H1 (cell line): ENCODE measurements at regions not wholly inside any gene's neighbourhood (a gene's known extent, or its start where the extent isn't known, plus 50 kb on each side); places are given as distances from the start of the nearest gene placed in this dataset.

Experiments
- CTCF ChIA-PET: fragments of 300-600 bp; sonication (Branson Sonifier 250); formaldehyde crosslinking; loops from one replicate; lab custom pipeline; 2021; ENCODE audit not compliant: partially characterized antibody; lab: Charles Lee
- POLR2A ChIA-PET: fragments of 300-600 bp; sonication (Branson Sonifier 250); formaldehyde crosslinking; loops from one replicate; lab custom pipeline; 2021; ENCODE audit warnings: inconsistent platforms; ENCODE audit not compliant: partially characterized antibody; lab: Charles Lee
- DNase-seq, 2 experiments: peaks; one replicate each; pipeline versions ENCODE4 v3.0.0 to v3.0.0-alpha.2; 2010 to 2022; ENCODE audit warnings: low spot score in 2 of 2, low read depth in 1 of 2, mixed read lengths in 1 of 2
- FAIRE-seq: peaks from 2 replicates; lab custom pipeline; 2011; peaks lifted over from hg19 to GRCh38; lab: Jason Lieb, UNC
- H2AFZ ChIP-seq: 2 replicates; pipeline ENCODE4 v1.8.1; 2012; ENCODE audit warnings: low read length, inconsistent platforms
- H2AK5ac ChIP-seq: 2 replicates; pipeline ENCODE4 v1.6.1; 2013; ENCODE audit warnings: low read depth, low read length
- H2BK120ac ChIP-seq: replicated peaks from 2 replicates; pipeline ENCODE3; 2013; ENCODE audit warnings: low read depth, low read length, inconsistent platforms
- H2BK12ac ChIP-seq: 2 replicates; pipeline ENCODE4 v1.6.1; 2013; ENCODE audit warnings: low read depth, low read length
- H2BK15ac ChIP-seq: 2 replicates; pipeline ENCODE4 v1.6.1; 2013; ENCODE audit warnings: low read length
- H2BK20ac ChIP-seq: 2 replicates; pipeline ENCODE4 v1.6.1; 2013; ENCODE audit warnings: low read length
- H2BK5ac ChIP-seq: 2 replicates; pipeline ENCODE4 v1.6.1; 2013; ENCODE audit warnings: low read depth, low read length
- H3K14ac ChIP-seq: 2 replicates; pipeline ENCODE4 v1.6.1; 2013; ENCODE audit warnings: inconsistent platforms; ENCODE audit not compliant: insufficient read length
- H3K18ac ChIP-seq: 2 replicates; pipeline ENCODE4 v1.6.1; 2013; ENCODE audit warnings: low read length; ENCODE audit errors: extremely low read depth
- H3K23ac ChIP-seq: 2 replicates; pipeline ENCODE4 v1.6.1; 2013; ENCODE audit warnings: inconsistent platforms; ENCODE audit not compliant: insufficient read length
- H3K23me2 ChIP-seq: 2 replicates; pipeline ENCODE4 v1.6.1; 2013; ENCODE audit warnings: low read depth, low read length
- H3K27ac ChIP-seq: 2 replicates; pipeline ENCODE4 v1.6.1; 2011; ENCODE audit warnings: low read depth, low read length, inconsistent platforms
- H3K27me3 ChIP-seq, 4 experiments: replicated peaks in 1 of 4; 1 replicate in 1 of 4; 2 replicates in 3 of 4; pipeline versions ENCODE4 v1.6.1 to v1.8.1; 2011 to 2013; ENCODE audit warnings: low read length in 3 of 4, mild to moderate bottlenecking in 3 of 4, inconsistent platforms in 2 of 4, mixed read lengths in 2 of 4, moderate library complexity in 1 of 4; ENCODE audit not compliant: control insufficient read depth in 3 of 4, insufficient read depth in 3 of 4; ENCODE audit errors: extremely low read depth in 1 of 4
- H3K36me3 ChIP-seq, 4 experiments: 2 replicates each; pipeline versions ENCODE4 v1.6.1 to v1.8.1; 2011 to 2013; ENCODE audit warnings: mild to moderate bottlenecking in 4 of 4, low read length in 3 of 4, moderate library complexity in 2 of 4, control low read depth in 1 of 4, inconsistent platforms in 1 of 4; ENCODE audit not compliant: insufficient read depth in 4 of 4, control insufficient read depth in 2 of 4
- H3K4ac ChIP-seq: replicated peaks from 2 replicates; pipeline ENCODE3; 2013; ENCODE audit warnings: low read length, low read depth, mixed read lengths, inconsistent platforms; ENCODE audit not compliant: insufficient read length
- H3K4me1 ChIP-seq, 4 experiments: replicated peaks in 1 of 4; 1 replicate in 1 of 4; 2 replicates in 3 of 4; pipeline versions ENCODE4 v1.6.1 to v1.8.1; 2011 to 2013; ENCODE audit warnings: low read length in 3 of 4, inconsistent platforms in 2 of 4, mixed read lengths in 1 of 4; ENCODE audit not compliant: insufficient read depth in 4 of 4, control insufficient read depth in 3 of 4
- H3K4me2 ChIP-seq, 2 experiments: 2 replicates each; pipeline versions ENCODE4 v1.6.1 to v1.8.1; 2011 to 2013; ENCODE audit warnings: low read depth in 2 of 2, low read length in 2 of 2, control low read depth in 1 of 2, inconsistent platforms in 1 of 2, mild to moderate bottlenecking in 1 of 2; ENCODE audit not compliant: insufficient read depth in 1 of 2
- H3K4me3 ChIP-seq, 4 experiments: fragments of 200-600, 300-600 bp in 1 of 4; sonication (generic), shearing (Covaris generic), sonication (Bioruptor Twin) in 1 of 4; 2 replicates each; pipeline versions ENCODE4 v1.5.1 to v1.8.1; 2011 to 2016; ENCODE audit warnings: low read length in 4 of 4, low read depth in 3 of 4, control low read depth in 2 of 4, inconsistent platforms in 2 of 4, mild to moderate bottlenecking in 2 of 4, mixed read lengths in 1 of 4, moderate library complexity in 1 of 4; ENCODE audit not compliant: insufficient read depth in 2 of 4; ENCODE audit errors: extremely low read depth in 1 of 4
- H3K56ac ChIP-seq: replicated peaks from 2 replicates; pipeline ENCODE3; 2013; ENCODE audit warnings: low read depth, mild to moderate bottlenecking, mixed read lengths, low read length, inconsistent platforms; ENCODE audit not compliant: insufficient read length
- H3K79me1 ChIP-seq: 2 replicates; pipeline ENCODE4 v1.6.1; 2013; ENCODE audit warnings: low read depth, low read length, control low read depth
- H3K79me2 ChIP-seq, 2 experiments: 2 replicates each; pipeline versions ENCODE4 v1.6.1 to v1.8.1; 2012 to 2013; ENCODE audit warnings: low read length in 2 of 2, mild to moderate bottlenecking in 2 of 2, inconsistent platforms in 1 of 2; ENCODE audit not compliant: insufficient read depth in 2 of 2, control insufficient read depth in 1 of 2
- H3K9ac ChIP-seq, 4 experiments: replicated peaks in 1 of 4; 1 replicate in 1 of 4; 2 replicates in 3 of 4; pipeline versions ENCODE4 v1.6.1 to v1.8.1; 2011 to 2013; ENCODE audit warnings: low read depth in 3 of 4, low read length in 3 of 4, control low read depth in 2 of 4, mild to moderate bottlenecking in 2 of 4, moderate library complexity in 2 of 4, inconsistent platforms in 1 of 4; ENCODE audit errors: extremely low read depth in 1 of 4
- H3K9me3 ChIP-seq, 2 experiments: 2 replicates each; pipeline versions ENCODE4 v1.6.1 to v1.8.1; 2012 to 2013; ENCODE audit warnings: mild to moderate bottlenecking in 2 of 2, moderate library complexity in 2 of 2, control low read depth in 1 of 2, inconsistent platforms in 1 of 2, low read depth in 1 of 2, low read length in 1 of 2, mixed read lengths in 1 of 2; ENCODE audit not compliant: insufficient read depth in 2 of 2
- H4K20me1 ChIP-seq, 2 experiments: replicated peaks in 1 of 2; 2 replicates each; pipeline versions ENCODE3 to v1.8.1; 2011 to 2013; ENCODE audit warnings: inconsistent platforms in 2 of 2, low read length in 2 of 2, mild to moderate bottlenecking in 1 of 2; ENCODE audit not compliant: insufficient read depth in 2 of 2, control insufficient read depth in 1 of 2
- H4K5ac ChIP-seq: 2 replicates; pipeline ENCODE4 v1.6.1; 2013; ENCODE audit warnings: low read length, low read depth, mixed read lengths, inconsistent platforms; ENCODE audit not compliant: insufficient read length
- H4K8ac ChIP-seq: 2 replicates; pipeline ENCODE4 v1.8.0; 2013; ENCODE audit warnings: mild to moderate bottlenecking, moderate library complexity, low read length, inconsistent platforms; ENCODE audit not compliant: insufficient read depth; ENCODE audit errors: extremely low read depth
- H4K91ac ChIP-seq: replicated peaks from 2 replicates; pipeline ENCODE3; 2013; ENCODE audit warnings: low read length, mixed read lengths, inconsistent platforms; ENCODE audit not compliant: insufficient read length
- CEBPB ChIP-seq: IDR thresholded peaks from 2 replicates; pipeline ENCODE4 v1.6.1; 2012; ENCODE audit warnings: low read depth, low read length
- CHD2 ChIP-seq: IDR thresholded peaks from 2 replicates; pipeline ENCODE4 v1.6.1; 2012; ENCODE audit warnings: low read length, improper control_type of control experiment
- FOSL1 ChIP-seq: IDR thresholded peaks from 2 replicates; pipeline ENCODE4 v1.6.1; 2011; ENCODE audit warnings: mild to moderate bottlenecking, low read depth, low read length, moderate library complexity; ENCODE audit not compliant: insufficient read depth
- SUZ12 ChIP-seq: fragments of 200-600 bp; sonication (generic); IDR thresholded peaks from 2 replicates; pipeline ENCODE4 v1.6.1; 2012; ENCODE audit warnings: mild to moderate bottlenecking, inconsistent platforms, low read length, moderate library complexity, mixed read lengths
- TEAD4 ChIP-seq: IDR thresholded peaks from 2 replicates; pipeline ENCODE4 v1.6.1; 2012; ENCODE audit warnings: low read depth, low read length, inconsistent platforms, mixed read lengths
- WGBS, 2 experiments: shearing (Covaris generic) in 1 of 2; methylation state at CpG; one replicate each; pipeline versions ENCODE4 v1.1.6 to v1.1.7; 2013 to 2015; ENCODE audit warnings: low lambda C conversion rate in 2 of 2, mixed read lengths in 2 of 2, inconsistent platforms in 1 of 2, low coverage in 1 of 2, missing lambda C conversion rate in 1 of 2; ENCODE audit not compliant: insufficient replicate concordance in 2 of 2, insufficient coverage in 1 of 2, insufficient read length in 1 of 2; ENCODE audit errors: extremely low coverage in 1 of 2, missing lambda C conversion rate in 1 of 2; 5-methylcytosine and 5-hydroxymethylcytosine counted together

- H3K27ac ChIP-seq: no peak overlapping the region
- H3K36me3 ChIP-seq: no peaks in the 10 kb centered on the region
- no peaks in the 10 kb centered on the region for H3K79me1 ChIP-seq
- H3K79me2 ChIP-seq: no peaks in the 10 kb centered on the region
- no peak overlapping the region for H4K5ac ChIP-seq
- H2BK5ac ChIP-seq: no peak overlapping the region
- H3K9ac ChIP-seq: no peak overlapping the region
- H3K23me2 ChIP-seq: no peaks in the 10 kb centered on the region; the same call in 1 of the 2 replicates
- H3K18ac ChIP-seq: no peak overlapping the region
- no peak overlapping the region for H4K8ac ChIP-seq
- POLR2A ChIA-PET: no interaction called here
- no peak overlapping the region for H3K23ac ChIP-seq
- no peak overlapping the region for H2BK20ac ChIP-seq
- H3K27me3 ChIP-seq: no peaks in the 10 kb centered on the region; a peak in 1 of 7 replicates
- H3K56ac ChIP-seq: no peak overlapping the region
- H2BK120ac ChIP-seq: no peak overlapping the region
- no peak overlapping the region for H4K91ac ChIP-seq
- H2BK15ac ChIP-seq: no peak overlapping the region
- no peaks in the 10 kb centered on the region for H4K20me1 ChIP-seq
- no peak overlapping the region for H2AK5ac ChIP-seq
- H2BK12ac ChIP-seq: no peak overlapping the region
- H3K4ac ChIP-seq: no peak overlapping the region
- H2AFZ ChIP-seq: no peak overlapping the region; the same call in 1 of the 2 replicates
- 84% methylated on average over 6 of the region's 6 CpGs; no CpG with 5 or more reads in 1 of the 2 experiments for WGBS, 2 experiments
- no peak overlapping the region for H3K14ac ChIP-seq
- peaks cover 2 to 14% (median 5%) of the 10 kb centered on the region in 4 experiments; a peak in 6 of 7 replicates for H3K4me1 ChIP-seq
- FAIRE-seq (no peak), DNase-seq (no peak)
- H3K4me3 ChIP-seq: no peak overlapping the region
- H3K9me3 ChIP-seq: no peaks in the 10 kb centered on the region; a peak in 1 of 4 replicates
- H3K4me2 ChIP-seq: no peak overlapping the region
- CTCF ChIA-PET: interaction anchor here (1.7 kb wide), 1 partner anchor 9 kb away, joined by 5 read pairs; no protein-coding TSS in a partner anchor
- TF ChIP-seq SUZ12: no peak
- no peak for TF ChIP-seq FOSL1
- TF ChIP-seq CEBPB: no peak
- no peak for TF ChIP-seq CHD2
- TF ChIP-seq TEAD4: no peak
Observed at GRCh38 chr9:86580688-86581087, 226.5 kb upstream of the TUT7 start.
